ENCODE measurements at regions not wholly inside any gene's neighbourhood (a gene's known extent, or its start where the extent isn't known, plus 50 kb on each side); places are given as distances from the start of the nearest gene placed in this dataset.

DNA sequence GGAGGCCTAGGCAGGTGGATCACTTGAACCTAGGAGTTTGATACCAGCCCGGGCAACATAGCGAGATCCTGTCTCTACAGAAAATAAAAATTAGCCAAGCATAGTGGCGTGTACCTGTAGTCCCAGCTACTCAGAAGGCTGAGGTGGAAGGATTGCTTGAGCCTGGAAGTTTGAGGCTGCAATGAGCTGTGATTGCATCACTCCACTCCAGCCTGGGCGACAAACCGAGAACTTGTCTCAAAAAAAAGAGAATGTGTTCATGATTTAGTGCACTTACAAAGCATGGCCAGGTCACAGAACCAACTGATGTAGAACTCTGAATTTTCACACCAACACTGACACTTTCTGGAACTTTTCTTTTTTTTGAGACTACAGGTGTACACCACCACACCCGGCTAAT lies 182.7 kb downstream of the ZFP64 start:
- TF ChIP-seq, protein P1, sequence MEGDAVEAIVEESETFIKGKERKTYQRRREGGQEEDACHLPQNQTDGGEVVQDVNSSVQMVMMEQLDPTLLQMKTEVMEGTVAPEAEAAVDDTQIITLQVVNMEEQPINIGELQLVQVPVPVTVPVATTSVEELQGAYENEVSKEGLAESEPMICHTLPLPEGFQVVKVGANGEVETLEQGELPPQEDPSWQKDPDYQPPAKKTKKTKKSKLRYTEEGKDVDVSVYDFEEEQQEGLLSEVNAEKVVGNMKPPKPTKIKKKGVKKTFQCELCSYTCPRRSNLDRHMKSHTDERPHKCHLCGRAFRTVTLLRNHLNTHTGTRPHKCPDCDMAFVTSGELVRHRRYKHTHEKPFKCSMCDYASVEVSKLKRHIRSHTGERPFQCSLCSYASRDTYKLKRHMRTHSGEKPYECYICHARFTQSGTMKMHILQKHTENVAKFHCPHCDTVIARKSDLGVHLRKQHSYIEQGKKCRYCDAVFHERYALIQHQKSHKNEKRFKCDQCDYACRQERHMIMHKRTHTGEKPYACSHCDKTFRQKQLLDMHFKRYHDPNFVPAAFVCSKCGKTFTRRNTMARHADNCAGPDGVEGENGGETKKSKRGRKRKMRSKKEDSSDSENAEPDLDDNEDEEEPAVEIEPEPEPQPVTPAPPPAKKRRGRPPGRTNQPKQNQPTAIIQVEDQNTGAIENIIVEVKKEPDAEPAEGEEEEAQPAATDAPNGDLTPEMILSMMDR (IDR thresholded peaks at IDR 0.05), result no peak
- TF ChIP-seq POLR2A (IDR thresholded peaks at IDR 0.05), result no peak

Data from adrenal gland (tissue), 5 donors.